HAP-1 (cell line): ENCODE measurements at regions not wholly inside any gene's neighbourhood (a gene's known extent, or its start where the extent isn't known, plus 50 kb on each side); places are given as distances from the start of the nearest gene placed in this dataset.

Experiments used
- DNase-seq, 2 experiments: peaks; one replicate each; pipeline ENCODE4 v3.0.0-alpha.2; 2016 to 2020; ENCODE audit warnings: low spot score in 2 of 2
- H3K27me3 ChIP-seq: fragments of 250-450 bp; sonication (Bioruptor Pico); 2 replicates; pipeline ENCODE4 v1.5.1; 2020; ENCODE audit warnings: low read depth, mild to moderate bottlenecking, moderate library complexity
- H3K36me3 ChIP-seq: fragments of 250-450 bp; sonication (Bioruptor Pico); replicated peaks from 2 replicates; pipeline ENCODE4 v1.5.1; 2020; ENCODE audit warnings: mild to moderate bottlenecking
- H3K4me1 ChIP-seq: fragments of 250-450 bp; sonication (Bioruptor Pico); 2 replicates; pipeline ENCODE4 v1.5.1; 2020; ENCODE audit warnings: mild to moderate bottlenecking
- H3K4me3 ChIP-seq: fragments of 250-450 bp; sonication (Bioruptor Pico); 2 replicates; pipeline ENCODE4 v1.5.1; 2020; ENCODE audit warnings: mild to moderate bottlenecking, moderate library complexity
- H3K9me3 ChIP-seq: fragments of 250-450 bp; sonication (Bioruptor Pico); 2 replicates; pipeline ENCODE4 v1.5.1; 2020; ENCODE audit warnings: mild to moderate bottlenecking, moderate library complexity
- in situ Hi-C: fragments of 300-500 bp; cut with MboI; formaldehyde crosslinking; loops from 3 replicates; pipeline ENCODE4 v1.14.3; 2020; ENCODE audit warnings: low sequenced_read_pairs, inconsistent platforms, mixed read lengths

GRCh38 chr11:87957961-87958360, 217.3 kb downstream of the RAB38 start:
- in situ Hi-C loops = no loop called here
- Histone ChIP-seq H3K4me1 (no peaks in the 10 kb centered on the region), H3K27me3 (no peaks in the 10 kb centered on the region), H3K9me3 (no peaks in the 10 kb centered on the region), H3K4me3 (no peak overlapping the region), H3K36me3 (no peaks in the 10 kb centered on the region)
- DNase-seq = no peak

GRCh38 chr11:87954476-87954875, 220.8 kb downstream of the RAB38 start:
- Histone ChIP-seq H3K4me3 (no peak overlapping the region), H3K27me3 (no peaks in the 10 kb centered on the region), H3K4me1 (no peaks in the 10 kb centered on the region), H3K9me3 (no peaks in the 10 kb centered on the region), H3K36me3 (no peaks in the 10 kb centered on the region)
- in situ Hi-C loops = no loop called here
- no peak for DNase-seq

GRCh38 chr11:87942786-87943185, 232.5 kb downstream of the RAB38 start:
- Histone ChIP-seq H3K36me3 (no peaks in the 10 kb centered on the region), H3K27me3 (no peaks in the 10 kb centered on the region), H3K9me3 (no peaks in the 10 kb centered on the region), H3K4me1 (no peaks in the 10 kb centered on the region), H3K4me3 (no peak overlapping the region)
- in situ Hi-C loops = no loop called here
- no peak for DNase-seq

GRCh38 chr11:87934182-87934581, 241.1 kb downstream of the RAB38 start:
- no peaks in the 10 kb centered on the region for H3K4me1 ChIP-seq
- no peak for DNase-seq
- no peaks in the 10 kb centered on the region for H3K9me3 ChIP-seq
- H3K27me3 ChIP-seq = no peaks in the 10 kb centered on the region
- no peaks in the 10 kb centered on the region for H3K36me3 ChIP-seq
- H3K4me3 ChIP-seq = no peak overlapping the region
- in situ Hi-C loops = no loop called here

GRCh38 chr11:87926250-87926970, 248.8 kb downstream of the RAB38 start:
- in situ Hi-C loops = no loop called here

GRCh38 chr11:87924125-87924524, 251.1 kb downstream of the RAB38 start:
- in situ Hi-C loops = no loop called here
- DNase-seq = no peak
- H3K4me3 ChIP-seq = no peak overlapping the region

More at GRCh38 chr11:87926250-87926970, 248.8 kb downstream of the RAB38 start:
- no peak overlapping the region for H3K4me3 ChIP-seq
- no peaks in the 10 kb centered on the region for H3K4me1 ChIP-seq
- no peaks in the 10 kb centered on the region for H3K27me3 ChIP-seq
- DNase-seq = no peak
- no peaks in the 10 kb centered on the region for H3K9me3 ChIP-seq
- no peaks in the 10 kb centered on the region for H3K36me3 ChIP-seq

GRCh38 chr11:87917111-87917510, 258.1 kb downstream of the RAB38 start:
- H3K9me3 ChIP-seq = no peaks in the 10 kb centered on the region; the same call in 1 of the 2 replicates
- no peaks in the 10 kb centered on the region for H3K4me1 ChIP-seq
- no peak for DNase-seq
- no peak overlapping the region for H3K4me3 ChIP-seq
- H3K36me3 ChIP-seq = no peaks in the 10 kb centered on the region
- no peaks in the 10 kb centered on the region for H3K27me3 ChIP-seq
- in situ Hi-C loops = no loop called here

More at GRCh38 chr11:87924125-87924524, 251.1 kb downstream of the RAB38 start:
- H3K4me1 ChIP-seq = no peaks in the 10 kb centered on the region
- H3K27me3 ChIP-seq = no peaks in the 10 kb centered on the region
- H3K9me3 ChIP-seq = no peaks in the 10 kb centered on the region
- H3K36me3 ChIP-seq = no peaks in the 10 kb centered on the region

GRCh38 chr11:87909178-87909577, 266.1 kb downstream of the RAB38 start:
- H3K9me3 ChIP-seq = no peaks in the 10 kb centered on the region; the same call in 1 of the 2 replicates
- no peak for DNase-seq
- no peaks in the 10 kb centered on the region for H3K4me1 ChIP-seq
- no peaks in the 10 kb centered on the region for H3K27me3 ChIP-seq
- H3K4me3 ChIP-seq = no peak overlapping the region
- no peaks in the 10 kb centered on the region for H3K36me3 ChIP-seq
- in situ Hi-C loops = no loop called here

GRCh38 chr11:87908086-87908485, 267.2 kb downstream of the RAB38 start:
- Histone ChIP-seq H3K4me1 (no peaks in the 10 kb centered on the region), H3K4me3 (no peak overlapping the region), H3K36me3 (no peaks in the 10 kb centered on the region), H3K27me3 (no peaks in the 10 kb centered on the region), H3K9me3 (no peaks in the 10 kb centered on the region)
- no peak for DNase-seq
- in situ Hi-C loops = no loop called here

- no peak for DNase-seq
- no peaks in the 10 kb centered on the region for H3K4me1 ChIP-seq
- H3K4me3 ChIP-seq = no peak overlapping the region
- H3K9me3 ChIP-seq = no peaks in the 10 kb centered on the region
- in situ Hi-C loops = no loop called here
- no peaks in the 10 kb centered on the region for H3K27me3 ChIP-seq
- H3K36me3 ChIP-seq = no peaks in the 10 kb centered on the region
Observed at GRCh38 chr11:87903345-87903744, 271.9 kb downstream of the RAB38 start.

GRCh38 chr11:87901341-87901740, 273.9 kb downstream of the RAB38 start:
- no peaks in the 10 kb centered on the region for H3K4me1 ChIP-seq
- H3K36me3 ChIP-seq = no peaks in the 10 kb centered on the region
- H3K27me3 ChIP-seq = 0 out of 2 replicates have a peak, but pooled peaks cover 3% of the 10 kb centered on the region
- in situ Hi-C loops = no loop called here
- H3K4me3 ChIP-seq = no peak overlapping the region
- DNase-seq = no peak
- no peaks in the 10 kb centered on the region for H3K9me3 ChIP-seq

GRCh38 chr11:87897921-87898320, 277.3 kb downstream of the RAB38 start:
- DNase-seq = no peak
- no peaks in the 10 kb centered on the region for H3K9me3 ChIP-seq
- H3K4me1 ChIP-seq = no peaks in the 10 kb centered on the region
- in situ Hi-C loops = no loop called here
- H3K27me3 ChIP-seq = peaks cover 14% of the 10 kb centered on the region
- H3K4me3 ChIP-seq = no peak overlapping the region
- no peaks in the 10 kb centered on the region for H3K36me3 ChIP-seq

- no peak overlapping the region for H3K4me3 ChIP-seq
- H3K36me3 ChIP-seq = no peaks in the 10 kb centered on the region
- no peak for DNase-seq
- H3K9me3 ChIP-seq = no peaks in the 10 kb centered on the region
- in situ Hi-C loops = no loop called here
- peaks cover 14% of the 10 kb centered on the region for H3K27me3 ChIP-seq
- H3K4me1 ChIP-seq = no peaks in the 10 kb centered on the region
Observed at GRCh38 chr11:87897071-87897470, 278.2 kb downstream of the RAB38 start.

GRCh38 chr11:87894961-87895360, 280.3 kb downstream of the RAB38 start:
- no peak for DNase-seq
- Histone ChIP-seq H3K4me1 (no peaks in the 10 kb centered on the region), H3K36me3 (no peaks in the 10 kb centered on the region), H3K4me3 (no peak overlapping the region), H3K9me3 (no peaks in the 10 kb centered on the region), H3K27me3 (peaks cover 14% of the 10 kb centered on the region)
- in situ Hi-C loops = no loop called here

GRCh38 chr11:87892291-87892690, 283.0 kb downstream of the RAB38 start:
- in situ Hi-C loops = no loop called here
- H3K36me3 ChIP-seq = no peaks in the 10 kb centered on the region
- no peak overlapping the region for H3K4me3 ChIP-seq
- no peak for DNase-seq
- H3K27me3 ChIP-seq = peaks cover 14% of the 10 kb centered on the region
- no peaks in the 10 kb centered on the region for H3K4me1 ChIP-seq
- no peaks in the 10 kb centered on the region for H3K9me3 ChIP-seq
